ENCODE measurements at regions not wholly inside any gene's neighbourhood (a gene's known extent, or its start where the extent isn't known, plus 50 kb on each side); places are given as distances from the start of the nearest gene placed in this dataset.

DNA sequence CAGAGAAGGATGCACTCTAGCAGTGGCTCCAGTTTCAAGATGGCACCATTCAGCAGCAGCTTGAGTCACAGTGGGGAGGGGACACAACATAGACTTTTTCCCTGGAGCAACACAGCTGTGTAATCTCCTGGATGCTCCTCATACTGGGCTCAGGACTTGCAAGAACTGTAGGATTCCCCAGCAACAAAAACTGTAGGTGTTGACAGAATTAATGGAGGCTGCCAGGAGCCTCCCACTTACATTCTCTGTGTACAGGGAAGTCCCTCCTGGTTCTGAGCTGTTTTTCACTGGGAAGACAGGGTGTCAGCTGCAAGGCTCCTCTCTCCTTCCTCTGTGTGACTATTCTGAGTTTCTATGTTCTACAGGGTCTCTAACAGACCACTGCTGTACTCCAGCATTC, 217.9 kb downstream of the KIF21A start (continued):
- TF ChIP-seq ZNF398 (CRISPR knock-in tag; IDR thresholded peaks at IDR 0.05) (no peak), TCF7L2 (IDR thresholded peaks at IDR 0.05; ENCODE audit: low read depth, low read length) (no peak), IFI16 (CRISPR knock-in tag; IDR thresholded peaks at IDR 0.05) (no peak), CTCFL (IDR thresholded peaks at IDR 0.05; ENCODE audit: borderline replicate concordance, insufficient read depth, low read depth, low read length, poor library complexity, severe bottlenecking) (no peak), BACH1 (tag; IDR thresholded peaks at IDR 0.05) (no peak), ZNF384 (IDR thresholded peaks at IDR 0.05; ENCODE audit: low read depth, low read length) (no peak)
- TF ChIP-seq, protein P1, sequence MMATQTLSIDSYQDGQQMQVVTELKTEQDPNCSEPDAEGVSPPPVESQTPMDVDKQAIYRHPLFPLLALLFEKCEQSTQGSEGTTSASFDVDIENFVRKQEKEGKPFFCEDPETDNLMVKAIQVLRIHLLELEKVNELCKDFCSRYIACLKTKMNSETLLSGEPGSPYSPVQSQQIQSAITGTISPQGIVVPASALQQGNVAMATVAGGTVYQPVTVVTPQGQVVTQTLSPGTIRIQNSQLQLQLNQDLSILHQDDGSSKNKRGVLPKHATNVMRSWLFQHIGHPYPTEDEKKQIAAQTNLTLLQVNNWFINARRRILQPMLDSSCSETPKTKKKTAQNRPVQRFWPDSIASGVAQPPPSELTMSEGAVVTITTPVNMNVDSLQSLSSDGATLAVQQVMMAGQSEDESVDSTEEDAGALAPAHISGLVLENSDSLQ (IDR thresholded peaks at IDR 0.05) = no peak
- TF ChIP-seq, protein P2, sequence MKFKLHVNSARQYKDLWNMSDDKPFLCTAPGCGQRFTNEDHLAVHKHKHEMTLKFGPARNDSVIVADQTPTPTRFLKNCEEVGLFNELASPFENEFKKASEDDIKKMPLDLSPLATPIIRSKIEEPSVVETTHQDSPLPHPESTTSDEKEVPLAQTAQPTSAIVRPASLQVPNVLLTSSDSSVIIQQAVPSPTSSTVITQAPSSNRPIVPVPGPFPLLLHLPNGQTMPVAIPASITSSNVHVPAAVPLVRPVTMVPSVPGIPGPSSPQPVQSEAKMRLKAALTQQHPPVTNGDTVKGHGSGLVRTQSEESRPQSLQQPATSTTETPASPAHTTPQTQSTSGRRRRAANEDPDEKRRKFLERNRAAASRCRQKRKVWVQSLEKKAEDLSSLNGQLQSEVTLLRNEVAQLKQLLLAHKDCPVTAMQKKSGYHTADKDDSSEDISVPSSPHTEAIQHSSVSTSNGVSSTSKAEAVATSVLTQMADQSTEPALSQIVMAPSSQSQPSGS (CRISPR knock-in tag; IDR thresholded peaks at IDR 0.05) = no peak

Data from K562 (cell line).